A673 (cell line): ENCODE measurements at regions not wholly inside any gene's neighbourhood (a gene's known extent, or its start where the extent isn't known, plus 50 kb on each side); places are given as distances from the start of the nearest gene placed in this dataset.

ENCODE experiments used
- EZH2 ChIP-seq: fragments of 200-600 bp; sonication (generic); IDR thresholded peaks from 2 replicates; pipeline ENCODE4 v1.6.1; 2017; ENCODE audit warnings: borderline replicate concordance, low read depth, mild to moderate bottlenecking, mixed read lengths, antibody characterized with exemption, low read length; ENCODE audit not compliant: poor library complexity, severe bottlenecking
- TF ChIP-seq, protein P1 (sequence below): fragments of 300-800, 200-600 bp; sonication (generic); conservative IDR thresholded peaks from 2 replicates; pipeline ENCODE4 v1.5.1; 2017; ENCODE audit warnings: low read depth, mild to moderate bottlenecking, antibody characterized with exemption, low read length, moderate library complexity, mixed read lengths

DNA sequence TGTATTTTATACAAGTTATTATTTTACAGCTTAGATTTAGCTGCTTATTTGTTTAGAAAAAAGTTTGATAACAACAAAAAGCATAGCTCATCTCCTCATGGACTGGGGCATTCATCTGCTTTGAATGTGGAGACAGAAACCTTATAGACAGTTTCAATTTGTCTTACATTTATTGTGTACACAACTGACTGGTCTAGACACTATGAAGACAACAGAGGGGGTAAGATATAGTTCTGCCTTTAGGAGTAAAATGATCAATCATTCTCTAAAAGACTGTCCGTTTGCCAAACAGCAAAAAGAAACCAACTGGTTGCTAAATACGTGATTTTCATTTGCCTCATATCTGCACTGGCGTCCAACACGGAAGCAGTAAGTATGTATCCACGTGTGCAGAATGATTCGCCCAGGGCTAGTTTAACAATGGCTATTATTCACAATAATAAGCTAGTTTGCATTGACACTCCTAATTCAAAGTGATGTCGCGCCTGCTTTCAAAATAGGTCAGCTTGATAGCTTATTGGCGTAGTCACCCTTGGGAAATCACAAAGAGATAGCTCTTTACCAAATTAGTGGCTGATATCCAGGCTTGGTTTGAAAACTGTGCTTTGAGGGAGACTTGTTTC is 153.6 kb downstream of the BMP2 start:
- TF ChIP-seq, protein P1, sequence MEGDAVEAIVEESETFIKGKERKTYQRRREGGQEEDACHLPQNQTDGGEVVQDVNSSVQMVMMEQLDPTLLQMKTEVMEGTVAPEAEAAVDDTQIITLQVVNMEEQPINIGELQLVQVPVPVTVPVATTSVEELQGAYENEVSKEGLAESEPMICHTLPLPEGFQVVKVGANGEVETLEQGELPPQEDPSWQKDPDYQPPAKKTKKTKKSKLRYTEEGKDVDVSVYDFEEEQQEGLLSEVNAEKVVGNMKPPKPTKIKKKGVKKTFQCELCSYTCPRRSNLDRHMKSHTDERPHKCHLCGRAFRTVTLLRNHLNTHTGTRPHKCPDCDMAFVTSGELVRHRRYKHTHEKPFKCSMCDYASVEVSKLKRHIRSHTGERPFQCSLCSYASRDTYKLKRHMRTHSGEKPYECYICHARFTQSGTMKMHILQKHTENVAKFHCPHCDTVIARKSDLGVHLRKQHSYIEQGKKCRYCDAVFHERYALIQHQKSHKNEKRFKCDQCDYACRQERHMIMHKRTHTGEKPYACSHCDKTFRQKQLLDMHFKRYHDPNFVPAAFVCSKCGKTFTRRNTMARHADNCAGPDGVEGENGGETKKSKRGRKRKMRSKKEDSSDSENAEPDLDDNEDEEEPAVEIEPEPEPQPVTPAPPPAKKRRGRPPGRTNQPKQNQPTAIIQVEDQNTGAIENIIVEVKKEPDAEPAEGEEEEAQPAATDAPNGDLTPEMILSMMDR: no peak
- TF ChIP-seq EZH2: no peak
